IMR-90 (cell line): ENCODE measurements at regions not wholly inside any gene's neighbourhood (a gene's known extent, or its start where the extent isn't known, plus 50 kb on each side); places are given as distances from the start of the nearest gene placed in this dataset.

Source experiments
- ATAC-seq: fragments of 200-7000 bp; cut with Tn5 transposase; 2 replicates; pipeline ENCODE4 v1.9.1; 2020; ENCODE audit warnings: low read depth, mild to moderate bottlenecking, moderate library complexity
- BruUV-seq: library from RNA; stranded (reverse); fragments of 400-500 nt; replicated peaks from 2 replicates; lab custom pipeline; 2021; lab: Mats Ljungman, UMichigan
- CTCF ChIA-PET: fragments of 300-600 bp; formaldehyde crosslinking; extraction: SDS; loops from one replicate; lab custom pipeline; 2021; ENCODE audit warnings: antibody characterized with exemption; lab: Yijun Ruan, JAX
- POLR2A ChIA-PET: fragments of 300-600 bp; sonication (Branson Sonifier 250); formaldehyde crosslinking; loops from one replicate; lab custom pipeline; 2022; ENCODE audit warnings: antibody characterized with exemption; ENCODE audit not compliant: unreplicated experiment; lab: Charles Lee
- DNase-seq: peaks from one replicate; pipeline ENCODE4 v3.0.0; 2013
- H2AFZ ChIP-seq: replicated peaks from 2 replicates; pipeline ENCODE3; 2013; ENCODE audit warnings: low read length, mild to moderate bottlenecking; ENCODE audit not compliant: poor library complexity
- H2AK5ac ChIP-seq: 2 replicates; pipeline ENCODE4 v1.6.1; 2013; ENCODE audit warnings: low read depth, low read length, inconsistent platforms
- H2AK9ac ChIP-seq: replicated peaks from 2 replicates; pipeline ENCODE3; 2013; ENCODE audit warnings: mild to moderate bottlenecking, low read depth, low read length, moderate library complexity; ENCODE audit not compliant: poor library complexity
- H2BK120ac ChIP-seq: 2 replicates; pipeline ENCODE4 v1.6.1; 2013; ENCODE audit warnings: low read depth, low read length, inconsistent platforms
- H2BK15ac ChIP-seq: 3 replicates; pipeline ENCODE4 v1.6.1; 2013; ENCODE audit warnings: low read depth, low read length, inconsistent platforms
- H2BK20ac ChIP-seq: 2 replicates; pipeline ENCODE4 v1.6.1; 2013; ENCODE audit warnings: low read depth, mild to moderate bottlenecking, inconsistent platforms, low read length, moderate library complexity
- H2BK5ac ChIP-seq: 2 replicates; pipeline ENCODE4 v1.6.1; 2013; ENCODE audit warnings: mild to moderate bottlenecking, low read depth, low read length, inconsistent platforms; ENCODE audit not compliant: poor library complexity, severe bottlenecking
- H3K14ac ChIP-seq: replicated peaks from 2 replicates; pipeline ENCODE4 v1.6.1; 2013; ENCODE audit warnings: low read depth, low read length, inconsistent platforms
- H3K18ac ChIP-seq: 2 replicates; pipeline ENCODE4 v1.6.1; 2013; ENCODE audit warnings: low read depth, low read length, control low read depth
- H3K23ac ChIP-seq: 2 replicates; pipeline ENCODE4 v1.6.1; 2013; ENCODE audit warnings: low read depth, low read length, inconsistent platforms
- H3K27ac ChIP-seq: 2 replicates; pipeline ENCODE4 v1.5.1; 2013; ENCODE audit warnings: mild to moderate bottlenecking, control low read depth, low read length; ENCODE audit not compliant: insufficient read depth
- H3K27me3 ChIP-seq: 2 replicates; pipeline ENCODE4 v1.6.1; 2013; ENCODE audit warnings: low read length; ENCODE audit not compliant: control insufficient read depth, insufficient read depth
- H3K36me3 ChIP-seq: 2 replicates; pipeline ENCODE4 v1.6.1; 2013; ENCODE audit warnings: low read length, mixed read lengths; ENCODE audit not compliant: control insufficient read depth, insufficient read depth
- H3K4ac ChIP-seq: 2 replicates; pipeline ENCODE4 v1.6.1; 2013; ENCODE audit warnings: low read depth, low read length, inconsistent platforms
- H3K4me1 ChIP-seq: 2 replicates; pipeline ENCODE4 v1.6.1; 2013; ENCODE audit warnings: low read length, mixed read lengths; ENCODE audit not compliant: control insufficient read depth, insufficient read depth
- H3K4me2 ChIP-seq: 2 replicates; pipeline ENCODE4 v1.6.1; 2013; ENCODE audit warnings: low read depth, mild to moderate bottlenecking, control low read depth, low read length, moderate library complexity
- H3K4me3 ChIP-seq: 2 replicates; pipeline ENCODE4 v1.5.1; 2013; ENCODE audit warnings: low read depth, mild to moderate bottlenecking, control low read depth, low read length, moderate library complexity; ENCODE audit not compliant: insufficient read depth
- H3K56ac ChIP-seq: 2 replicates; pipeline ENCODE4 v1.6.1; 2013; ENCODE audit warnings: low read length, inconsistent platforms; ENCODE audit not compliant: insufficient read depth; ENCODE audit errors: extremely low read depth
- H3K79me1 ChIP-seq, 2 experiments: 2 replicates each; pipeline ENCODE4 v1.6.1; 2013; ENCODE audit warnings: low read length in 2 of 2, inconsistent platforms in 1 of 2, low read depth in 1 of 2
- H3K9ac ChIP-seq: 2 replicates; pipeline ENCODE4 v1.6.1; 2013; ENCODE audit warnings: low read depth, low read length, control low read depth
- H3K9me1 ChIP-seq: 2 replicates; pipeline ENCODE4 v1.6.1; 2013; ENCODE audit warnings: low read length, inconsistent platforms; ENCODE audit not compliant: insufficient read depth
- H3K9me3 ChIP-seq: 2 replicates; pipeline ENCODE4 v1.6.1; 2013; ENCODE audit warnings: low read length; ENCODE audit not compliant: control insufficient read depth, insufficient read depth
- H4K20me1 ChIP-seq: 2 replicates; pipeline ENCODE4 v1.6.1; 2013; ENCODE audit warnings: low read length, inconsistent platforms; ENCODE audit not compliant: insufficient read depth
- H4K5ac ChIP-seq: 2 replicates; pipeline ENCODE4 v1.6.1; 2013; ENCODE audit warnings: mild to moderate bottlenecking, low read depth, low read length, control low read depth
- H4K8ac ChIP-seq, 2 experiments: 2 replicates each; pipeline ENCODE4 v1.6.1; 2013; ENCODE audit warnings: low read depth in 2 of 2, low read length in 2 of 2, control low read depth in 1 of 2, inconsistent platforms in 1 of 2
- H4K91ac ChIP-seq: 2 replicates; pipeline ENCODE4 v1.6.1; 2013; ENCODE audit warnings: low read depth, low read length, inconsistent platforms; ENCODE audit not compliant: insufficient read depth
- BHLHE40 ChIP-seq: fragments of 150-350 bp; IDR thresholded peaks from 2 replicates; pipeline ENCODE4 v1.6.1; 2016; ENCODE audit warnings: mild to moderate bottlenecking, low read depth, low read length
- CEBPB ChIP-seq: IDR thresholded peaks from 2 replicates; pipeline ENCODE4 v1.6.1; 2012; ENCODE audit warnings: low read depth, low read length, improper control_type of control experiment
- FOS ChIP-seq: fragments of 150-350 bp; IDR thresholded peaks from 2 replicates; pipeline ENCODE4 v1.6.1; 2016; ENCODE audit warnings: low read depth, low read length
- MAFK ChIP-seq: IDR thresholded peaks from 2 replicates; pipeline ENCODE4 v1.6.1; 2012; ENCODE audit warnings: low read depth, low read length, improper control_type of control experiment
- MAZ ChIP-seq: IDR thresholded peaks from 2 replicates; pipeline ENCODE4 v1.6.1; 2012; ENCODE audit warnings: low read depth, mild to moderate bottlenecking, low read length, improper control_type of control experiment, moderate library complexity, borderline replicate concordance
- MXI1 ChIP-seq: IDR thresholded peaks from 2 replicates; pipeline ENCODE4 v1.6.1; 2012; ENCODE audit warnings: low read depth, mild to moderate bottlenecking, low read length, moderate library complexity, borderline replicate concordance
- POLR2A ChIP-seq: IDR thresholded peaks from 2 replicates; pipeline ENCODE4 v1.6.1; 2012; ENCODE audit warnings: mild to moderate bottlenecking, low read depth, low read length
- RCOR1 ChIP-seq: IDR thresholded peaks from 2 replicates; pipeline ENCODE4 v1.6.1; 2012; ENCODE audit warnings: mild to moderate bottlenecking, low read length, improper control_type of control experiment; ENCODE audit not compliant: insufficient replicate concordance
- RFX5 ChIP-seq: IDR thresholded peaks from 2 replicates; pipeline ENCODE4 v1.8.0; 2012; ENCODE audit warnings: low read depth, mild to moderate bottlenecking, low read length, moderate library complexity
- SMC3 ChIP-seq: fragments of 150-350 bp; IDR thresholded peaks from 2 replicates; pipeline ENCODE4 v1.6.1; 2016; ENCODE audit warnings: low read depth, mild to moderate bottlenecking, antibody characterized with exemption, low read length, moderate library complexity
- WGBS, 2 experiments: methylation state at CpG; one replicate each; pipeline versions ENCODE4 v1.1.5 to v1.1.7; 2013; ENCODE audit warnings: missing lambda C conversion rate in 2 of 2; ENCODE audit not compliant: insufficient read length in 1 of 2; ENCODE audit errors: extremely low coverage in 2 of 2; 5-methylcytosine and 5-hydroxymethylcytosine counted together
- dilution Hi-C: fragments of 300-500 bp; cut with HindIII; formaldehyde crosslinking; loops from one replicate; pipeline ENCODE4 v1.14.3; 2018; ENCODE audit warnings: low sequenced_read_pairs; ENCODE audit not compliant: unreplicated experiment
- in situ Hi-C: fragments of 300-500 bp; cut with MboI; formaldehyde crosslinking; loops from 3 replicates; pipeline ENCODE4 v1.14.3; 2019; ENCODE audit warnings: low sequenced_read_pairs, inconsistent platforms, mixed read lengths
- intact Hi-C: fragments of 100-400 bp; cut with micrococcal nuclease; formaldehyde crosslinking; loops from 2 replicates; pipeline ENCODE4 v1.10.0; 2022
- TF ChIP-seq, protein P1 (sequence below): fragments of 150-350 bp; IDR thresholded peaks from 2 replicates; pipeline ENCODE4 v1.6.1; 2016; ENCODE audit warnings: low read depth, mild to moderate bottlenecking, low read length, moderate library complexity, borderline replicate concordance
- TF ChIP-seq, protein P2 (sequence below): conservative IDR thresholded peaks from 2 replicates; pipeline ENCODE4 v1.5.1; 2012; ENCODE audit warnings: mild to moderate bottlenecking, low read depth, low read length, improper control_type of control experiment

- in situ Hi-C loops (no loop called here), dilution Hi-C loops (no loop called here), intact Hi-C loops (no loop called here)
- H4K8ac ChIP-seq: no peak overlapping the region
- BruUV-seq: no TSS peak
- no peak overlapping the region for H3K4ac ChIP-seq
- no peak overlapping the region for H4K5ac ChIP-seq
- no peaks in the 10 kb centered on the region for H3K9me3 ChIP-seq
- no peaks in the 10 kb centered on the region for H3K4me1 ChIP-seq
- H3K36me3 ChIP-seq: no peaks in the 10 kb centered on the region
- H2AK5ac ChIP-seq: no peak overlapping the region
- H3K27me3 ChIP-seq: 0 out of 2 replicates have a peak, but pooled peaks cover 1% of the 10 kb centered on the region
- H3K4me3 ChIP-seq: no peak overlapping the region
- WGBS, 2 experiments: no CpG with 5 or more reads among the region's 3 CpGs
- no peak overlapping the region for H3K9ac ChIP-seq
- no peak overlapping the region for H3K14ac ChIP-seq
- ChIA-PET POLR2A (no interaction called here), CTCF (no interaction called here)
- no peak for ATAC-seq
- H4K20me1 ChIP-seq: no peaks in the 10 kb centered on the region
- H3K27ac ChIP-seq: no peak overlapping the region
- no peak overlapping the region for H2BK5ac ChIP-seq
- H3K4me2 ChIP-seq: no peak overlapping the region
- TF ChIP-seq FOS: no peak
- TF ChIP-seq, protein P1, sequence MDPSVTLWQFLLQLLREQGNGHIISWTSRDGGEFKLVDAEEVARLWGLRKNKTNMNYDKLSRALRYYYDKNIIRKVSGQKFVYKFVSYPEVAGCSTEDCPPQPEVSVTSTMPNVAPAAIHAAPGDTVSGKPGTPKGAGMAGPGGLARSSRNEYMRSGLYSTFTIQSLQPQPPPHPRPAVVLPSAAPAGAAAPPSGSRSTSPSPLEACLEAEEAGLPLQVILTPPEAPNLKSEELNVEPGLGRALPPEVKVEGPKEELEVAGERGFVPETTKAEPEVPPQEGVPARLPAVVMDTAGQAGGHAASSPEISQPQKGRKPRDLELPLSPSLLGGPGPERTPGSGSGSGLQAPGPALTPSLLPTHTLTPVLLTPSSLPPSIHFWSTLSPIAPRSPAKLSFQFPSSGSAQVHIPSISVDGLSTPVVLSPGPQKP: no peak
- TF ChIP-seq SMC3: no peak
- TF ChIP-seq BHLHE40: no peak
- no peak for TF ChIP-seq MXI1
- TF ChIP-seq CEBPB: no peak
- TF ChIP-seq RFX5: no peak
- no peak for TF ChIP-seq MAZ
- no peak for TF ChIP-seq POLR2A
- no peak for TF ChIP-seq RCOR1
- TF ChIP-seq MAFK: no peak
- TF ChIP-seq, protein P2, sequence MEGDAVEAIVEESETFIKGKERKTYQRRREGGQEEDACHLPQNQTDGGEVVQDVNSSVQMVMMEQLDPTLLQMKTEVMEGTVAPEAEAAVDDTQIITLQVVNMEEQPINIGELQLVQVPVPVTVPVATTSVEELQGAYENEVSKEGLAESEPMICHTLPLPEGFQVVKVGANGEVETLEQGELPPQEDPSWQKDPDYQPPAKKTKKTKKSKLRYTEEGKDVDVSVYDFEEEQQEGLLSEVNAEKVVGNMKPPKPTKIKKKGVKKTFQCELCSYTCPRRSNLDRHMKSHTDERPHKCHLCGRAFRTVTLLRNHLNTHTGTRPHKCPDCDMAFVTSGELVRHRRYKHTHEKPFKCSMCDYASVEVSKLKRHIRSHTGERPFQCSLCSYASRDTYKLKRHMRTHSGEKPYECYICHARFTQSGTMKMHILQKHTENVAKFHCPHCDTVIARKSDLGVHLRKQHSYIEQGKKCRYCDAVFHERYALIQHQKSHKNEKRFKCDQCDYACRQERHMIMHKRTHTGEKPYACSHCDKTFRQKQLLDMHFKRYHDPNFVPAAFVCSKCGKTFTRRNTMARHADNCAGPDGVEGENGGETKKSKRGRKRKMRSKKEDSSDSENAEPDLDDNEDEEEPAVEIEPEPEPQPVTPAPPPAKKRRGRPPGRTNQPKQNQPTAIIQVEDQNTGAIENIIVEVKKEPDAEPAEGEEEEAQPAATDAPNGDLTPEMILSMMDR: no peak
- no peak overlapping the region for H2AK9ac ChIP-seq
- H4K91ac ChIP-seq: no peak overlapping the region
- no peaks in the 10 kb centered on the region for H3K9me1 ChIP-seq
- no peak overlapping the region for H2BK120ac ChIP-seq
- H2AFZ ChIP-seq: no peak overlapping the region
- H3K56ac ChIP-seq: no peak overlapping the region
- H2BK20ac ChIP-seq: no peak overlapping the region
- H3K23ac ChIP-seq: no peak overlapping the region
- DNase-seq: no peak
- H3K79me1 ChIP-seq: no peaks in the 10 kb centered on the region
- no peak overlapping the region for H3K18ac ChIP-seq
- H2BK15ac ChIP-seq: no peak overlapping the region
Observed at GRCh38 chr7:22019931-22020330, 74.2 kb upstream of the CDCA7L start.
